H1 (cell line): ENCODE measurements at regions not wholly inside any gene's neighbourhood (a gene's known extent, or its start where the extent isn't known, plus 50 kb on each side); places are given as distances from the start of the nearest gene placed in this dataset.

ENCODE experiments used
- CTCF ChIA-PET: fragments of 300-600 bp; sonication (Branson Sonifier 250); formaldehyde crosslinking; loops from one replicate; lab custom pipeline; 2021; ENCODE audit not compliant: partially characterized antibody; lab: Charles Lee
- POLR2A ChIA-PET: fragments of 300-600 bp; sonication (Branson Sonifier 250); formaldehyde crosslinking; loops from one replicate; lab custom pipeline; 2021; ENCODE audit warnings: inconsistent platforms; ENCODE audit not compliant: partially characterized antibody; lab: Charles Lee
- DNase-seq, 2 experiments: peaks; one replicate each; pipeline versions ENCODE4 v3.0.0 to v3.0.0-alpha.2; 2010 to 2022; ENCODE audit warnings: low spot score in 2 of 2, low read depth in 1 of 2, mixed read lengths in 1 of 2
- FAIRE-seq: peaks from 2 replicates; lab custom pipeline; 2011; peaks lifted over from hg19 to GRCh38; lab: Jason Lieb, UNC
- H2AFZ ChIP-seq: 2 replicates; pipeline ENCODE4 v1.8.1; 2012; ENCODE audit warnings: low read length, inconsistent platforms
- H2AK5ac ChIP-seq: 2 replicates; pipeline ENCODE4 v1.6.1; 2013; ENCODE audit warnings: low read depth, low read length
- H2BK120ac ChIP-seq: replicated peaks from 2 replicates; pipeline ENCODE3; 2013; ENCODE audit warnings: low read depth, low read length, inconsistent platforms
- H2BK12ac ChIP-seq: 2 replicates; pipeline ENCODE4 v1.6.1; 2013; ENCODE audit warnings: low read depth, low read length
- H2BK15ac ChIP-seq: 2 replicates; pipeline ENCODE4 v1.6.1; 2013; ENCODE audit warnings: low read length
- H2BK20ac ChIP-seq: 2 replicates; pipeline ENCODE4 v1.6.1; 2013; ENCODE audit warnings: low read length
- H2BK5ac ChIP-seq: 2 replicates; pipeline ENCODE4 v1.6.1; 2013; ENCODE audit warnings: low read depth, low read length
- H3K14ac ChIP-seq: 2 replicates; pipeline ENCODE4 v1.6.1; 2013; ENCODE audit warnings: inconsistent platforms; ENCODE audit not compliant: insufficient read length
- H3K18ac ChIP-seq: 2 replicates; pipeline ENCODE4 v1.6.1; 2013; ENCODE audit warnings: low read length; ENCODE audit errors: extremely low read depth
- H3K23ac ChIP-seq: 2 replicates; pipeline ENCODE4 v1.6.1; 2013; ENCODE audit warnings: inconsistent platforms; ENCODE audit not compliant: insufficient read length
- H3K23me2 ChIP-seq: 2 replicates; pipeline ENCODE4 v1.6.1; 2013; ENCODE audit warnings: low read depth, low read length
- H3K27ac ChIP-seq: 2 replicates; pipeline ENCODE4 v1.6.1; 2011; ENCODE audit warnings: low read depth, low read length, inconsistent platforms
- H3K27me3 ChIP-seq, 4 experiments: replicated peaks in 1 of 4; 1 replicate in 1 of 4; 2 replicates in 3 of 4; pipeline versions ENCODE4 v1.6.1 to v1.8.1; 2011 to 2013; ENCODE audit warnings: low read length in 3 of 4, mild to moderate bottlenecking in 3 of 4, inconsistent platforms in 2 of 4, mixed read lengths in 2 of 4, moderate library complexity in 1 of 4; ENCODE audit not compliant: control insufficient read depth in 3 of 4, insufficient read depth in 3 of 4; ENCODE audit errors: extremely low read depth in 1 of 4
- H3K36me3 ChIP-seq, 4 experiments: 2 replicates each; pipeline versions ENCODE4 v1.6.1 to v1.8.1; 2011 to 2013; ENCODE audit warnings: mild to moderate bottlenecking in 4 of 4, low read length in 3 of 4, moderate library complexity in 2 of 4, control low read depth in 1 of 4, inconsistent platforms in 1 of 4; ENCODE audit not compliant: insufficient read depth in 4 of 4, control insufficient read depth in 2 of 4
- H3K4ac ChIP-seq: replicated peaks from 2 replicates; pipeline ENCODE3; 2013; ENCODE audit warnings: low read length, low read depth, mixed read lengths, inconsistent platforms; ENCODE audit not compliant: insufficient read length
- H3K4me1 ChIP-seq, 4 experiments: replicated peaks in 1 of 4; 1 replicate in 1 of 4; 2 replicates in 3 of 4; pipeline versions ENCODE4 v1.6.1 to v1.8.1; 2011 to 2013; ENCODE audit warnings: low read length in 3 of 4, inconsistent platforms in 2 of 4, mixed read lengths in 1 of 4; ENCODE audit not compliant: insufficient read depth in 4 of 4, control insufficient read depth in 3 of 4
- H3K4me2 ChIP-seq, 2 experiments: 2 replicates each; pipeline versions ENCODE4 v1.6.1 to v1.8.1; 2011 to 2013; ENCODE audit warnings: low read depth in 2 of 2, low read length in 2 of 2, control low read depth in 1 of 2, inconsistent platforms in 1 of 2, mild to moderate bottlenecking in 1 of 2; ENCODE audit not compliant: insufficient read depth in 1 of 2
- H3K4me3 ChIP-seq, 4 experiments: fragments of 200-600, 300-600 bp in 1 of 4; sonication (generic), shearing (Covaris generic), sonication (Bioruptor Twin) in 1 of 4; 2 replicates each; pipeline versions ENCODE4 v1.5.1 to v1.8.1; 2011 to 2016; ENCODE audit warnings: low read length in 4 of 4, low read depth in 3 of 4, control low read depth in 2 of 4, inconsistent platforms in 2 of 4, mild to moderate bottlenecking in 2 of 4, mixed read lengths in 1 of 4, moderate library complexity in 1 of 4; ENCODE audit not compliant: insufficient read depth in 2 of 4; ENCODE audit errors: extremely low read depth in 1 of 4
- H3K56ac ChIP-seq: replicated peaks from 2 replicates; pipeline ENCODE3; 2013; ENCODE audit warnings: low read depth, mild to moderate bottlenecking, mixed read lengths, low read length, inconsistent platforms; ENCODE audit not compliant: insufficient read length
- H3K79me1 ChIP-seq: 2 replicates; pipeline ENCODE4 v1.6.1; 2013; ENCODE audit warnings: low read depth, low read length, control low read depth
- H3K79me2 ChIP-seq, 2 experiments: 2 replicates each; pipeline versions ENCODE4 v1.6.1 to v1.8.1; 2012 to 2013; ENCODE audit warnings: low read length in 2 of 2, mild to moderate bottlenecking in 2 of 2, inconsistent platforms in 1 of 2; ENCODE audit not compliant: insufficient read depth in 2 of 2, control insufficient read depth in 1 of 2
- H3K9ac ChIP-seq, 4 experiments: replicated peaks in 1 of 4; 1 replicate in 1 of 4; 2 replicates in 3 of 4; pipeline versions ENCODE4 v1.6.1 to v1.8.1; 2011 to 2013; ENCODE audit warnings: low read depth in 3 of 4, low read length in 3 of 4, control low read depth in 2 of 4, mild to moderate bottlenecking in 2 of 4, moderate library complexity in 2 of 4, inconsistent platforms in 1 of 4; ENCODE audit errors: extremely low read depth in 1 of 4
- H3K9me3 ChIP-seq, 2 experiments: 2 replicates each; pipeline versions ENCODE4 v1.6.1 to v1.8.1; 2012 to 2013; ENCODE audit warnings: mild to moderate bottlenecking in 2 of 2, moderate library complexity in 2 of 2, control low read depth in 1 of 2, inconsistent platforms in 1 of 2, low read depth in 1 of 2, low read length in 1 of 2, mixed read lengths in 1 of 2; ENCODE audit not compliant: insufficient read depth in 2 of 2
- H4K20me1 ChIP-seq, 2 experiments: replicated peaks in 1 of 2; 2 replicates each; pipeline versions ENCODE3 to v1.8.1; 2011 to 2013; ENCODE audit warnings: inconsistent platforms in 2 of 2, low read length in 2 of 2, mild to moderate bottlenecking in 1 of 2; ENCODE audit not compliant: insufficient read depth in 2 of 2, control insufficient read depth in 1 of 2
- H4K5ac ChIP-seq: 2 replicates; pipeline ENCODE4 v1.6.1; 2013; ENCODE audit warnings: low read length, low read depth, mixed read lengths, inconsistent platforms; ENCODE audit not compliant: insufficient read length
- H4K8ac ChIP-seq: 2 replicates; pipeline ENCODE4 v1.8.0; 2013; ENCODE audit warnings: mild to moderate bottlenecking, moderate library complexity, low read length, inconsistent platforms; ENCODE audit not compliant: insufficient read depth; ENCODE audit errors: extremely low read depth
- H4K91ac ChIP-seq: replicated peaks from 2 replicates; pipeline ENCODE3; 2013; ENCODE audit warnings: low read length, mixed read lengths, inconsistent platforms; ENCODE audit not compliant: insufficient read length
- CBX8 ChIP-seq: fragments of 300-800, 300-1000 bp; sonication (generic); IDR thresholded peaks from 2 replicates; pipeline ENCODE4 v1.7.1; 2016; ENCODE audit warnings: low read depth, low read length, borderline replicate concordance
- EGR1 ChIP-seq: IDR thresholded peaks from 2 replicates; pipeline ENCODE4 v1.6.1; 2011; ENCODE audit warnings: low read depth, low read length, borderline replicate concordance
- GABPA ChIP-seq: IDR thresholded peaks from 2 replicates; pipeline ENCODE4 v1.6.1; 2011; ENCODE audit warnings: mild to moderate bottlenecking, low read length, moderate library complexity, borderline replicate concordance; ENCODE audit not compliant: insufficient read depth
- GTF2F1 ChIP-seq: IDR thresholded peaks from 2 replicates; pipeline ENCODE4 v1.6.1; 2012; ENCODE audit warnings: low read depth, low read length, improper control_type of control experiment, borderline replicate concordance
- KDM4A ChIP-seq: IDR thresholded peaks from one replicate; pipeline ENCODE4 v1.7.1; 2012; ENCODE audit warnings: low read depth, mild to moderate bottlenecking, moderate library complexity, low read length, inconsistent platforms; ENCODE audit not compliant: severe bottlenecking
- NANOG ChIP-seq: IDR thresholded peaks from 2 replicates; pipeline ENCODE4 v1.6.1; 2011; ENCODE audit warnings: low read length, low read depth, mild to moderate bottlenecking, inconsistent platforms; ENCODE audit not compliant: insufficient read depth, poor library complexity, severe bottlenecking
- SIX5 ChIP-seq: IDR thresholded peaks from 2 replicates; pipeline ENCODE4 v1.6.1; 2011; ENCODE audit warnings: mild to moderate bottlenecking, low read depth, low read length
- WGBS, 2 experiments: shearing (Covaris generic) in 1 of 2; methylation state at CpG; one replicate each; pipeline versions ENCODE4 v1.1.6 to v1.1.7; 2013 to 2015; ENCODE audit warnings: low lambda C conversion rate in 2 of 2, mixed read lengths in 2 of 2, inconsistent platforms in 1 of 2, low coverage in 1 of 2, missing lambda C conversion rate in 1 of 2; ENCODE audit not compliant: insufficient replicate concordance in 2 of 2, insufficient coverage in 1 of 2, insufficient read length in 1 of 2; ENCODE audit errors: extremely low coverage in 1 of 2, missing lambda C conversion rate in 1 of 2; 5-methylcytosine and 5-hydroxymethylcytosine counted together
- TF ChIP-seq, protein P1 (sequence below): IDR thresholded peaks from 2 replicates; pipeline ENCODE4 v1.6.1; 2012; ENCODE audit warnings: inconsistent platforms
- TF ChIP-seq, protein P2 (sequence below), 3 experiments: IDR thresholded peaks; 1 replicate in 2 of 3; 2 replicates in 1 of 3; pipeline versions ENCODE4 v1.5.1 to v1.6.1; 2011; ENCODE audit warnings: low read length in 3 of 3, mild to moderate bottlenecking in 3 of 3, inconsistent platforms in 2 of 3, low read depth in 1 of 3, moderate library complexity in 1 of 3; ENCODE audit not compliant: insufficient read depth in 1 of 3; ENCODE audit errors: control extremely low read depth in 1 of 3
- TF ChIP-seq, protein P3 (sequence below): IDR thresholded peaks from 2 replicates; pipeline ENCODE4 v1.6.1; 2011; ENCODE audit warnings: low read depth, mild to moderate bottlenecking, low read length; ENCODE audit not compliant: insufficient read depth

DNA sequence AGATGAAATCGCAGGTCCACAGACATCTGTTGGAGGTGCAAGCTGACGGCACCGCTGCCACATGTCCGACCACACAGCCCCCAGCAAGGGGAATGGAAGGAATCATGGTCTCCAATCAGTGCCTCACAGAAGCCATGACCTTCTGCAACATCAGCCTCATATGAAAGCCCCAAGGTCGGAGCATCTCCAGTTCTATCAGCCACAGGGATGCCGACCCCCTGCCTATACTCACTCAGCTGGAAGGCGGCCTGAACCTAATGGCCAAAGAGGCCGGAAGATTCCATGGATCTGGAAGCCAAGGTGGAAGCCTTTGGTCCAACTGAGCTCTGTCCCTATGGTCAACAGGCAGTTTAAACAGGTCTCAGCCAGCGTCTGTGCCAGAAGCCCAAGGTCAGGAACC lies 278.8 kb downstream of the TNS1 start:
- ChIA-PET CTCF (interaction anchor here (0.5 to 2.5 kb wide), 8 partner anchors 9 to 1043 kb away, joined by 3 to 13 read pairs (median 4); no protein-coding TSS in a partner anchor), POLR2A (no interaction called here)
- H3K23ac ChIP-seq = no peak overlapping the region
- no peak overlapping the region for H3K4me3 ChIP-seq
- H4K91ac ChIP-seq = no peak overlapping the region
- no peaks in the 10 kb centered on the region for H3K79me2 ChIP-seq
- 86% methylated on average over 9 of the region's 9 CpGs; no CpG with 5 or more reads in 1 of the 2 experiments for WGBS, 2 experiments
- no peak overlapping the region for H2AFZ ChIP-seq
- H4K5ac ChIP-seq = no peak overlapping the region
- no peaks in the 10 kb centered on the region for H3K27me3 ChIP-seq
- H3K9me3 ChIP-seq = 0 out of 4 replicates have a peak, but pooled peaks cover 0 to 5% of the 10 kb centered on the region in 2 experiments
- no peak overlapping the region for H3K56ac ChIP-seq
- H2AK5ac ChIP-seq = no peak overlapping the region
- H3K18ac ChIP-seq = no peak overlapping the region
- H3K4ac ChIP-seq = no peak overlapping the region
- no peaks in the 10 kb centered on the region for H3K23me2 ChIP-seq
- no peak overlapping the region for H2BK12ac ChIP-seq
- no peak overlapping the region for H3K4me2 ChIP-seq
- H3K4me1 ChIP-seq = no peaks in the 10 kb centered on the region
- no peaks in the 10 kb centered on the region for H4K20me1 ChIP-seq
- H2BK5ac ChIP-seq = no peak overlapping the region
- no peak overlapping the region for H3K14ac ChIP-seq
- no peak for DNase-seq
- no peak overlapping the region; a peak in 1 of 7 replicates for H3K9ac ChIP-seq
- H3K36me3 ChIP-seq = no peaks in the 10 kb centered on the region
- H3K79me1 ChIP-seq = no peaks in the 10 kb centered on the region
- no peak overlapping the region for H2BK15ac ChIP-seq
- FAIRE-seq = no peak
- H2BK20ac ChIP-seq = no peak overlapping the region
- no peak overlapping the region for H2BK120ac ChIP-seq
- H3K27ac ChIP-seq = no peak overlapping the region
- no peak overlapping the region for H4K8ac ChIP-seq
- TF ChIP-seq, protein P1, sequence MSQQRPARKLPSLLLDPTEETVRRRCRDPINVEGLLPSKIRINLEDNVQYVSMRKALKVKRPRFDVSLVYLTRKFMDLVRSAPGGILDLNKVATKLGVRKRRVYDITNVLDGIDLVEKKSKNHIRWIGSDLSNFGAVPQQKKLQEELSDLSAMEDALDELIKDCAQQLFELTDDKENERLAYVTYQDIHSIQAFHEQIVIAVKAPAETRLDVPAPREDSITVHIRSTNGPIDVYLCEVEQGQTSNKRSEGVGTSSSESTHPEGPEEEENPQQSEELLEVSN = no peak
- TF ChIP-seq, protein P2, sequence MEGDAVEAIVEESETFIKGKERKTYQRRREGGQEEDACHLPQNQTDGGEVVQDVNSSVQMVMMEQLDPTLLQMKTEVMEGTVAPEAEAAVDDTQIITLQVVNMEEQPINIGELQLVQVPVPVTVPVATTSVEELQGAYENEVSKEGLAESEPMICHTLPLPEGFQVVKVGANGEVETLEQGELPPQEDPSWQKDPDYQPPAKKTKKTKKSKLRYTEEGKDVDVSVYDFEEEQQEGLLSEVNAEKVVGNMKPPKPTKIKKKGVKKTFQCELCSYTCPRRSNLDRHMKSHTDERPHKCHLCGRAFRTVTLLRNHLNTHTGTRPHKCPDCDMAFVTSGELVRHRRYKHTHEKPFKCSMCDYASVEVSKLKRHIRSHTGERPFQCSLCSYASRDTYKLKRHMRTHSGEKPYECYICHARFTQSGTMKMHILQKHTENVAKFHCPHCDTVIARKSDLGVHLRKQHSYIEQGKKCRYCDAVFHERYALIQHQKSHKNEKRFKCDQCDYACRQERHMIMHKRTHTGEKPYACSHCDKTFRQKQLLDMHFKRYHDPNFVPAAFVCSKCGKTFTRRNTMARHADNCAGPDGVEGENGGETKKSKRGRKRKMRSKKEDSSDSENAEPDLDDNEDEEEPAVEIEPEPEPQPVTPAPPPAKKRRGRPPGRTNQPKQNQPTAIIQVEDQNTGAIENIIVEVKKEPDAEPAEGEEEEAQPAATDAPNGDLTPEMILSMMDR (IDR thresholded peaks at IDR 0.05; ENCODE audit: control extremely low read depth in 1 of 3, insufficient read depth in 1 of 3, low read depth in 1 of 3, low read length in 3 of 3) = no peak
- TF ChIP-seq, protein P3, sequence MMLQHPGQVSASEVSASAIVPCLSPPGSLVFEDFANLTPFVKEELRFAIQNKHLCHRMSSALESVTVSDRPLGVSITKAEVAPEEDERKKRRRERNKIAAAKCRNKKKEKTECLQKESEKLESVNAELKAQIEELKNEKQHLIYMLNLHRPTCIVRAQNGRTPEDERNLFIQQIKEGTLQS = no peak
- TF ChIP-seq KDM4A = no peak
- no peak for TF ChIP-seq GTF2F1
- no peak for TF ChIP-seq EGR1
- TF ChIP-seq SIX5 = no peak
- TF ChIP-seq CBX8 = no peak
- no peak for TF ChIP-seq GABPA
- no peak for TF ChIP-seq NANOG
